Vagina (tissue), 2 donors: ENCODE measurements at regions not wholly inside any gene's neighbourhood (a gene's known extent, or its start where the extent isn't known, plus 50 kb on each side); places are given as distances from the start of the nearest gene placed in this dataset.

ENCODE experiments used
- DNase-seq, 2 donors: peaks; one replicate each; pipeline ENCODE4 v3.0.0-alpha.2; 2017; ENCODE audit errors: extremely low spot score in 2 of 2
- H3K27ac ChIP-seq: fragments of 200-600 bp; sonication (generic); one replicate; pipeline ENCODE4 v1.5.1; 2019
- H3K27me3 ChIP-seq: fragments of 200-600 bp; sonication (generic); one replicate; pipeline ENCODE4 v1.5.1; 2019
- H3K36me3 ChIP-seq, 2 donors: fragments of 200-600 bp; sonication (generic); one replicate each; pipeline ENCODE4 v1.5.1; 2017 to 2019
- H3K4me1 ChIP-seq: fragments of 200-600 bp; sonication (generic); one replicate; pipeline ENCODE4 v1.5.1; 2019
- H3K4me3 ChIP-seq, 2 donors: fragments of 200-600 bp; sonication (generic); 1 replicate in 1 of 2; 2 replicates in 1 of 2; pipeline ENCODE4 v1.5.1; 2016 to 2019
- H3K9me3 ChIP-seq: fragments of 200-600 bp; sonication (generic); one replicate; pipeline ENCODE4 v1.5.1; 2019
- CTCF ChIP-seq, 3 experiments: fragments of 450-650 bp in 2 of 3; fragments of 200-600 bp in 1 of 3; sonication (generic) in 1 of 3; IDR thresholded peaks; one replicate each; pipeline ENCODE4 v1.5.1; 2017 to 2019; ENCODE audit warnings: antibody characterized with exemption in 3 of 3, mild to moderate bottlenecking in 2 of 3, moderate library complexity in 2 of 3
- POLR2A ChIP-seq, 2 donors: fragments of 450-650 bp; IDR thresholded peaks; one replicate each; pipeline ENCODE4 v1.6.1; 2017; ENCODE audit warnings: antibody characterized with exemption in 2 of 2, mild to moderate bottlenecking in 2 of 2, moderate library complexity in 2 of 2
- POLR2AphosphoS5 ChIP-seq, 2 donors: sonication (generic); formaldehyde crosslinking; IDR thresholded peaks; one replicate each; pipeline ENCODE4 v1.9.0; 2017; ENCODE audit warnings: antibody characterized with exemption in 2 of 2, mild to moderate bottlenecking in 2 of 2, low read depth in 1 of 2; ENCODE audit not compliant: insufficient read depth in 1 of 2
- intact Hi-C: fragments of 100-400 bp; cut with DNase I; formaldehyde crosslinking; loops from one replicate; pipeline ENCODE4 v1.15.1; 2023

GRCh38 chr5:114116981-114117380, 244.9 kb upstream of the KCNN2 start:
- Histone ChIP-seq H3K27ac (no peak overlapping the region), H3K4me1 (no peaks in the 10 kb centered on the region), H3K27me3 (no peaks in the 10 kb centered on the region), H3K9me3 (no peaks in the 10 kb centered on the region), H3K36me3 (no peaks in the 10 kb centered on the region), H3K4me3 (no peak overlapping the region)
- DNase-seq, result no peak
- intact Hi-C loops, result no loop called here
- TF ChIP-seq CTCF (IDR thresholded peaks at IDR 0.05) (no peak), POLR2AphosphoS5 (IDR thresholded peaks at IDR 0.05; ENCODE audit: insufficient read depth in 1 of 2, low read depth in 1 of 2) (no peak), POLR2A (IDR thresholded peaks at IDR 0.05) (no peak)

GRCh38 chr5:114118511-114118910, 243.4 kb upstream of the KCNN2 start:
- TF ChIP-seq POLR2AphosphoS5 (IDR thresholded peaks at IDR 0.05; ENCODE audit: insufficient read depth in 1 of 2, low read depth in 1 of 2) (no peak), POLR2A (IDR thresholded peaks at IDR 0.05) (no peak), CTCF (IDR thresholded peaks at IDR 0.05) (no peak)
- Histone ChIP-seq H3K27me3 (no peaks in the 10 kb centered on the region), H3K4me1 (no peaks in the 10 kb centered on the region), H3K9me3 (no peaks in the 10 kb centered on the region), H3K4me3 (no peak overlapping the region), H3K36me3 (no peaks in the 10 kb centered on the region), H3K27ac (no peak overlapping the region)
- no peak for DNase-seq
- intact Hi-C loops, result no loop called here

- Histone ChIP-seq H3K27ac (no peak overlapping the region), H3K4me1 (no peaks in the 10 kb centered on the region), H3K27me3 (no peaks in the 10 kb centered on the region), H3K36me3 (no peaks in the 10 kb centered on the region), H3K4me3 (no peak overlapping the region), H3K9me3 (no peaks in the 10 kb centered on the region)
- no peak for DNase-seq
- TF ChIP-seq POLR2AphosphoS5 (IDR thresholded peaks at IDR 0.05; ENCODE audit: insufficient read depth in 1 of 2, low read depth in 1 of 2), result no peak
- no peak for TF ChIP-seq CTCF (IDR thresholded peaks at IDR 0.05)
- no peak for TF ChIP-seq POLR2A (IDR thresholded peaks at IDR 0.05)
- intact Hi-C loops, result no loop called here
These were observed 241.7 kb upstream of the KCNN2 start for GRCh38 chr5:114120166-114120565.

DNA sequence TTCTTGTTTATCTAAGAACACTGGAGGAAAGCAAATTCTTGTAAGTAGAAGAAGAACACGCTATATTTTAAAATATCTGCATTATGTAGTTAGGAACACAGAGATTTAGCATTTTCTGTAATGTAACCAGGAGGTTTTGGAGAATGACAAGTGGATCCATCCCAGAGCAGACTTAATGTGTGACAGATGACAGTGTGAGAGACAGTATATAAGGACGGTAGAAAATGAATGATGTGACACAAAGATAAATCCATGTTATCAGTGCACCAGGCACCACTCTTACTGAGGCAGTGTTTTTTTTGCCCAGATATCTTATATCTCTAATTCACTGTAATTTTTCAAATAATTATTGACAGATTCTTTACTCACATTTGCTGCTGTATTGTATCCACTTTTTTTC, 239.0 kb upstream of the KCNN2 start:
- TF ChIP-seq CTCF (IDR thresholded peaks at IDR 0.05) (no peak), POLR2A (IDR thresholded peaks at IDR 0.05) (no peak), POLR2AphosphoS5 (IDR thresholded peaks at IDR 0.05; ENCODE audit: insufficient read depth in 1 of 2, low read depth in 1 of 2) (no peak)
- H3K9me3 ChIP-seq, result no peaks in the 10 kb centered on the region
- no peak overlapping the region for H3K4me3 ChIP-seq
- H3K27ac ChIP-seq, result no peak overlapping the region
- H3K36me3 ChIP-seq, result no peaks in the 10 kb centered on the region
- H3K4me1 ChIP-seq, result no peaks in the 10 kb centered on the region
- DNase-seq, result no peak
- no peaks in the 10 kb centered on the region for H3K27me3 ChIP-seq
- intact Hi-C loops, result no loop called here

- DNase-seq, result no peak
- TF ChIP-seq POLR2AphosphoS5 (IDR thresholded peaks at IDR 0.05; ENCODE audit: insufficient read depth in 1 of 2, low read depth in 1 of 2) (no peak), POLR2A (IDR thresholded peaks at IDR 0.05) (no peak), CTCF (IDR thresholded peaks at IDR 0.05) (no peak)
- Histone ChIP-seq H3K27me3 (no peaks in the 10 kb centered on the region), H3K9me3 (no peaks in the 10 kb centered on the region), H3K36me3 (no peaks in the 10 kb centered on the region), H3K4me1 (no peaks in the 10 kb centered on the region), H3K4me3 (no peak overlapping the region), H3K27ac (no peak overlapping the region)
- intact Hi-C loops, result no loop called here
These were observed 238.2 kb upstream of the KCNN2 start for GRCh38 chr5:114123654-114124053.
